ENCODE measurements at regions not wholly inside any gene's neighbourhood (a gene's known extent, or its start where the extent isn't known, plus 50 kb on each side); places are given as distances from the start of the nearest gene placed in this dataset.

DNA sequence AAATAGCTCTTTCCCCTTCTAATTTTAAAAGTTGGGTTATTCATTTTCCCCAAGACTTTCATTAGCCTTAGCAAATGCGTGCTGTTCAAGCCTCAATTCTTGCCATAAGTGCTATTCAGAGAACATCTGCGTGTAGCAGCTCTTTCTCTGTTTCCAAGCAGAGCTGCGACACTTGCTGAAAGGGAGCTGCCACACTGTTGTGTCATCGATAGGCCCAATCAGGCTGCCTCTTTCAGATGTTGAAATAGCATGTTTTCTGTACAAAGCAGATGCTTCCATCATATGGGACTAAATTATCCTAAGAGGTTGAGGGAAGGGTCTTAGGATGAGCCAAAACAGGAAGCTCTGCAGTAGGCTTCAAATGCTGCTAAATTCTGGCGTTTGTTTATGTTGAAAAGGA is 220.9 kb upstream of the CDC14C start:
- DNase-seq (ENCODE audit: low spot score), result no peak

DNA sequence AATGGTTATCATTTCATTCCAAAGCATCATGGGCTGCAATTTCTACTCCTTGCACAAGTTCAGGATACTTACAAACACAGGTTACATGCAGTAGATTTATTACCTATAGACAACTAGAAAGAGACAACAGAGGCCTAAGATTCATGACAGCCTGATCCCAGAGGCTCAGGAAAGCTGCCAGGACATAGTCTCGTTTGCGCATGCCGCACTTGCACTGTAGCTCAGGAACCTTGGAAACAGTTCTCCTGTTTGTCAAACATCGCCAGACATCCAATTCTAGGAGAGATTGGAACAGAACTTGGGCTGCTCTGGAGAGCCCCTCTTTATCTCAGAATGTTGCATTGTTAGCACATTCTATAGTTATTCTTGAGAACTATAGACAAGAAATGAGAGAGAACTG is 216.2 kb upstream of the CDC14C start:
- no peak for DNase-seq (ENCODE audit: low spot score)

DNA sequence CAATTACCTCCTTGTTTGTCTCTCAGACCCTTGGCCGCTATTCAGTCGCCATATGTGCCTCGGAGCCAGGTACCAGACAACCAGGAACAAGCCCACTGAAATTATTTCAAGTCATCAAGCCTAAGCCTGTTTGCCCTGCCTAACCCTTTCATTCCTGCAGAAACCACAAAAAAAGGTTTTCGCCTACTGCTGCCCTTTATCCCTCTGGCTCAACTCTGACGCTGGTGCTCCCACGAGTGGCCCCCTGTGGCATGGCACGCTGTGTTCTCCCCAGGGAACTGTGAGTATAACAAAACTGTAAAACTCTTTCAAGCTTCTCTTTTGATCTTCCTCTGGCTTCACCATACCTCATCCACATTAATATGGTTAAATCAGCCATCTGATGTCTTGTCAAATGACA is 215.7 kb upstream of the CDC14C start:
- no peak for DNase-seq (ENCODE audit: low spot score)

DNA sequence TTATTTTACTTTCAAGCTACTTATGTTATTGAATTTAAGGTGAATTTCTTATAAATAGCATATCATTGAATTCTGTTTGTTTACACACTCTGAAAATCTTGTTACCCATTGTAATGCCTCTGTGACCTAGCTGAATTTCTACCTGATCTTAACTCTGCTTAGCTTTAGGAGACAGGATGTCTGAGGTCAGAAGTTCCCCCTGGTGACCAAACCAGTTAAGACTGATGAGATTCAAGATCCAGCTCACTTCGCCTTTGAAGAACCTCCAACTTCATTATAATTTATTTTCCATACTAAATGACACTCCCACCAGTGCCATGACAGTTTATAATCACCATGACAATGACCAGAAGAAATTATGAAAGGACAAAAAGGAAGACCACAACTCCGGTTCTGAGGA is 213.4 kb upstream of the CDC14C start:
- no peak for DNase-seq (ENCODE audit: low spot score)

DNA sequence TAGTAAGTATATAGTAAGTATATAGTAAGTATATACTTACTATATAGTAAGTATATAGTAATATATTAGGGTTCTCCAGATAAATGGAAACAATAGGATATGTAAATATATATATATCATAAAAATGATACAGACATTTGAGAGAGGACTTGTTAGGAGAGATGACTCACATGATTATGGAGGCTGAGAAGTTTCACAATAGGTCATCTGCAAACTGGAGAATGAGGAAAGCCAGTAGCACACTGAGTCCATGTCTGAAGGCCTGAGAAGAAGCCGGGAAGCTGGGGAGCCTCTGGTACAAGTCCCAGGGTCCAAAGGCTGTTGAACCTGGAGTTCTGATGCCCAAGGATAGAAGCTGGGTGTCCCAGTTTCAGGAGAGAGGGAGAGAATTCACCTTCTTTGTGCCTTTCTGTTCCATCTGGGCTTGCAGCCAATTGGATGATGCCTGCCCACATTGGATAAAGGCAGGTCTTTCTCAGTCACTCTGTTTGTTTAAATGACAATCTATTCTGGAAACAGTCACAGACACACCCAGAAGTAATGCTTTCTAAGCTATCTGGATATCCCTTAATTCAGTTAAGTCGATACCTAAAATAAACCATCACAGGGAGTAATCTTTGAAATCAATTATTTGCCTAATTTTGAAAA is 205.5 kb upstream of the CDC14C start:
- no peak for DNase-seq (ENCODE audit: low spot score)

DNA sequence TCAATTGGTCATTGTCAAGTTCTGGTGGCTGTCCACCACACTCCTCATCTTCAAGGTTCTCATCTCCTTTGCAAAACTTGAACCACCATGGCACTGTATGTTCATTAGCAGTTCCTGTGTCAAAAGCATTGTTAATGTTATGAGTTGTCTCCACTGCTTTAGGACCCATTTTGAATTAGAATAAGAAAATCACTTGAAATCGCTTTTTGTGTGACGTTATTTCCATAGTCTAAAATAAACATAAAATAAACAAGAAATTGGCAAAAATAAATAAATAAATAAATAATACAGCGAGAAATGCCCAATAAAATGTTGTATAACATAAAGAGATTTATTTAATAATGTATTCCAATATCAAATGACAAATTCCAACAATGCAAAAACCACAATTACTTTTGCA is 195.5 kb upstream of the CDC14C start:
- DNase-seq (ENCODE audit: low spot score), result no peak

DNA sequence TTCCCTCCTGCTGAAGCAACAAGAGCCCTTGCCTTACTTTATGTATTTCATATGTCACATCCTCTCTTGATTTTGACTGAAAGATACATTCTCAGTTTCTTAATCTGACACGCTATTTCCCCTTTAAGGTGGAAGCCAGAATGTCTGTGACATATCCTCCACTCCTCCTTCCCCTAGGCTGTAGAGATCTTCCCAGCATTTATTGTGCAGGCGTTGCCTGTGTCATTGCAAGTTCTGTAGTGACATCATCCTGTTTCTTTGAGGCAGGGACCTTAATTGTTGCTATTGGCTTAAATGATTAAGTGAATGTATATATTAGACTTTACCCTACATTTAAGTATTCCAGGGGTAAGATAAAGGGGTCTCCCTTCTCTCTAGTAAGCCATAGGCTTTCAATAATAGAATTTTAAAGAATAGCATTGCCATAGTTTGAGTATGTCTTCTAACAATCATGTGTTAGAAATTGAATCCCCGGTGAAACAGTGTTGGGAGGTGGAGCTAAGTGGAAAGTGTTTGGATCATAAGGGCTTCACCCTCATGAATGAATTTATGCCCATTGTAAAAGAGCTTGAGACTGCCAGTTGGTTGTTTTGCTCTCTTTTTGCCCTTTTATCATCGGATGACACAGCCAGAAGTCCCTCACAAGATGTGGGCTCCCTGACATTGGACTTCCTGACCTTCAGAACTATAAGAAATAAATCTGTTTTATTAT is 189.5 kb upstream of the CDC14C start:
- DNase-seq (ENCODE audit: low spot score), result no peak

DNA sequence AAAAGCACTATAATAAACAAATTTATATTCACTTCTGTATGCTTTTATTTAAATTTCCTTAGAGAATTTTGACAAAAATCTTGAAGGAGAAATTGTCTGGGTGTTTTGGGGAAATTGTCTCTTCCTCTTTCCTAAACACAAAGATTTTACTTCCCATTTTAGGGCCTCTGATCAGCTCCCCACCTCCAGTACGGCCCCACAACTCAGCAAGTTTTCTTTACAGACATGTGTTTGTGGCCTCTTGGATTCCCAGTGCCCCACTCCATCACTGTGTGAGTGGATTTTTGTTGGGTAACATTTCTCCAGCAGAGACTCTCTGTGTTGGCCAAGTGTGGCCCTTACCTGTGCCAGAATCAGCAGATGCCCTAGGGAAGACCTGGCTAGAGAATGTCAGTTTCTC is 182.8 kb upstream of the CDC14C start:
- DNase-seq (ENCODE audit: low spot score), result no peak

DNA sequence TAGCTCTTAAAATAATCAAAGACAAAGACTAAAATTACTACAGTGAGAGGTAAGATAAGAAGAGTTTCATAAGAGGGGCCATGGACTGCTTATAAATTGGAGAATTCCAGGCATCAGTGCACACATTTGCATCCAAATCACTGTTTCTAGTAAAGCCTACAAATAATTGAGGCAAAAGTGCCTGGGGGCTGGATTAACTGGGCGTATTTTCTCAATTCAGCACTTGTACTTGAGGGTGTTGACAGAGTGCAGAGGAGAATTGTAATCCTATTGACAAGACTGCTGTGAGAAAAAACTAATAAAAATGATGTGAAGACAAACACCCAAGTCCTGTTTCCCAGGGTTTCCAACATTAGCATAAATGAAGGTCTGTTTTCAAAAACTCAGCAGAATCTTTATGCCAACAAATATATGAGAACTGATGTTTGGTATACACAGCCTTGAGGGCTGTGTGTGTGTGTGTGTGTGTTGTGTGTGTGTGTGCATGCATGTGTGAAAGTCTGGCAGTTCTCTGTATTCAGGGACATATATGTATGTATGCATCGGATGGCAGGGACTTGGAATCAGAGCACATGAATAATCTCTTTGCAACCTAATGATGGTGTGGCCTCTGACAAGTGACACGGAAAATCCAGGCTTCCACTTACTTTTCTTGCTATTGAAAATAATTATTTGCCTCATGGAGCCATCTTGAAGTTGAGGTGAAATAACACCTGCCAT is 182.1 kb upstream of the CDC14C start:
- DNase-seq (ENCODE audit: low spot score), result no peak

DNA sequence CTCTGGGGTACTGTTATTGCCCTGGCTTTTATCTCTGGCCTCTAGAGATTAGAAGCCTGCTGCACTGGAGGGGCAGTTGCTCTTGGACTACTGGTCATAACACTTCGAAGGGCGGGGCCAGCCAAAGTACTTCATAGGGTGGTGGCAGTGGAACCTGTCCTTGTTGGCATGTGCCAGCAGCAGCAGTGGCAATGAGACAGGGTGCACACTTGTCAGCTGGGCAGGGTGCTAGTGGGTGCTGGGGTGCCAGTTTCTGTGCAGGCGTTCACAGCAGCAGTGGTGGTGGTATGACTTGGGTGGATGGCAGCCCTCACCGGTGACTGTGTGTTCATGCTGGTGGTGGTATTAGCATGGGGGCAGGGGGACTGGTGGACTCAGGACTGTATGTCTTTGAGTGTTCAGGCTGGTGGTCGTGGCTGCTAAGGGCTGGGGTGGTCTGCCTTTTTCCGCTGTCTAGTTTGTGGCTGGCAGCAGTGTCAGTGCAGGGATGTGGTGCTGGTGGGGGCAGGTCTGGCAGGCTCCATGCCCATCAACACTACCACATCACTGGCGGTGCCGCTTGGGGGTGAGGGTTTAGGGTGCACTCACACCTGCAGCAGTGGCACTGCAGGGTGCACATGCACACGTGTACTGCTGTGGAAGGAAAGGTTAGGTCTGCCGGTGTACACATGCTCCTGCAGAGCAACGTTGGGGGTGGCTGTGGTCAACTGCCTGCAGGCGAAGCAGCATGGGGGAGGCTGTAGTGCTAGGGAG is 176.1 kb upstream of the CDC14C start:
- no peak for DNase-seq (ENCODE audit: low spot score)

DNA sequence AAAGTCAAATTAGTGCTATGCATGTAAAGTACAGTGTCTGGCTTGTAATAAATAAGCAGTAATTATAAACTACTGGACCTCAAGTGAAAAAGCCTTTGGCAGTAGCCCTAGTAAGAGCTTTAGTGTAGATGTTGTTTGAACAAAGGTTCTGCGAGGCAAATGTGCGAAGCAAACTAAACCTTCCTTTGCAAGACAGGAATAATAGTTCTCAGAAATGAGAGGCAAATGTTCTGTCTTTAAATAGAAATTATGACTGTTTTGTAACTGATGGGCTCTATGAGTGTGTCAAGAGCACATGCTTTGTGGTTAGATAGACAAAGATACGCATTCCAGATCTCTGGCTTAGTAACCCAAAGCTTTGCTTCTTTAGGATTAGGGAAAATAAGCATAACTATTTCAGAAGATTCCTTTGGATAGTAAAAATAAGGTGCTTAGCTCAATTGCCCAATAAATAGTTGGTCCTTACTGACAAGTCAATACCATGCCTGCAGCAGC is 169.2 kb upstream of the CDC14C start:
- DNase-seq (ENCODE audit: low spot score), result no peak

DNA sequence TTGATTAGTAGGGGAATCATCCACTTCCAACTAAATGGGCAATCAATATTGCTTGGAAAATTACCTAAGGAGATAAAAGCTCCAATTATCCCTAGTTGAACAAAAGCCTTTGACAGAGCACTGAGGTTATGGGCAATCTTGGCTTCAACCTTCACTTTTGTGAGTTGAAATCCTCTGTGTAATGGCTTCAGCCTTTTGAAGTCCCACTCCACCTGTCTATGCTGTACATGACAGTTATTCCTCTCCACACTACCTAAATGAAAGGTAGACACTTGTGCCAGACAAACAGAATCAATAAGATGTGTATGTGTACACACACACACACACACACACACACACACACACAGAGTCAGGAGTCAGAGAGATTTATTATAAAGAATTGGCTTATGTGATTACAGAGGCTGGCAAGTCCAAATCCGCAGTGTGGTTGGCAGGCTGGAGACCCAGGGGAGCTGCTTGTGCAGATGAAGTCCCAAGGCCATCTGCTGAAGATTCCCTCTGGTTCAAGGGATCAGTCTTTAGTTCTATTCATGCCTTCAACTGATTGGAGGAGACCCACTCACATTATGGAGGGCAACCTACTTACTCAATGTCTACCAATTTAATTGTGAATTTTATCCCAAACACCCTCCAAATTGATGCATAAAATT is 164.8 kb upstream of the CDC14C start:
- DNase-seq (ENCODE audit: low spot score), result no peak

DNA sequence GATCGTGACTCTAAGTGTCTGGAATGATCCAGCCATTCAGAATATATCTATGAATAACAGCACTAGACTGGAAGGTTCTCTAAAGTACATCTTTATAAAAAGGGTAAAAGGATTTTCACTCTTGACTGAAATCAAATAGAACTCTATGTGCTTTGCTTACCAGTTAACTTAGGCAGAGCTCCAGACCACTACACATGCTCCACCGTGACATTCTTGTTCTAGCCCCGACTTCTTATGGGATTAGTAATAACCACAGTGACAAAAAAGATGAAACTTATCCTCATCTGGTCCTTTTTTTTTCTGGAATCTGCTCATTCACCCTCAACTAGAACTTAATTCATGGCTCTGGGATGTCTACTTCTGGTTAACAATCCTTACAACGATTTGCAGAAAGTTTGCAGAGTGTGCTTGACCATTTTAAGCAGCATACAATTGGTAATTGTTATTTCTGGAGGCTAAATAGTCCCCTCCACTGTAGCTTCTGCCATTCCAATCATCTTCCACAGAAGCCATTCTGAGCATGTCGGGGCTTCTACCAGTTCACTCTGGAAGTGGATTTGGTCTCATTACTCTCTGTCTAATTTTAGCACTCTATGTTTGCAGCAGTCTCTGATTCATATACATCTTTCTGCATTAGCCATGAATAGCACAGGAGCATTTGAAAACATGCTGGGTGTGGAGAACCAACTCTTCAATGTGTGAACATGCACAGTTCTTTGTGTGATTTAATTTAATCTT is 163.7 kb upstream of the CDC14C start:
- peak; percentile 30 for DNase-seq (ENCODE audit: low spot score)

DNA sequence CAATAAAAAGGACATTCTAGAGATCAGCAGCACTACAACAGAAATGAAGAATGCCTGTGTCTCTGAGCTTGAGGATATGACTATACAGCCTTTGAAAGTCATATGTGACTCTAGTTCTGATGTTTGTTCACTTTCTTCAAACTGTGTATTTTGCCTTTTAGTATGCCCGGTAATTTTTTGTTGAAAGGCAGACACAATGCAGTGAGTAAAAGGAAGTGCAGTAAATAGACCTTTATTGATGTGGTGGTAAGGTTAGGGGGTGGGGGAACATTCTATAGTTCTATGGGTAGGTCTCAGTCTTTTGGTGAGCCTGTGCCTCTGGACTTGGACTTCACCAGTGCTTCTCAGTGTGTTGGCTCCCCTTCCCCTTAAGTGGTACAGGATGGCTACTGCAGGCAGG is 143.5 kb upstream of the CDC14C start:
- DNase-seq (ENCODE audit: low spot score), result no peak

DNA sequence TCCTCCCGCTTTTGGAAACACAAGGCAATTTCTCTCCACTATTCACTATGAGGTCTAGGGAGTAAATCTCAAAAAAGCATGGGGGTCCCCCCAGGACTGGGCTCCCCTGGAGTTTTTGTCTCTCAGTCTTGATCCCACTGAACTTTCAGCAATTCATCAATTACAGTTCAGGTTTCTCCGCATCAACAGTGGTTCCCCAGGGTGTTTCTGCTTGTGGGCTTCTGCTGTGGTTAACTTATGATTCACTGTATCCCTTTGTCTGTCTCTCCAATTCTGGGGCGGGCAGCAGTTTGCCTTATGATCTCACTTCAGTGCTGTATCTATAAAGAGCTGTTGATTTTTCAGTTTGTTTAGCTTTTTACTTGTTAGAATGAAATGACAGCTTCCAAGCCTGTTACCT is 142.6 kb upstream of the CDC14C start:
- peak; percentile 78 for DNase-seq (ENCODE audit: low spot score)

DNA sequence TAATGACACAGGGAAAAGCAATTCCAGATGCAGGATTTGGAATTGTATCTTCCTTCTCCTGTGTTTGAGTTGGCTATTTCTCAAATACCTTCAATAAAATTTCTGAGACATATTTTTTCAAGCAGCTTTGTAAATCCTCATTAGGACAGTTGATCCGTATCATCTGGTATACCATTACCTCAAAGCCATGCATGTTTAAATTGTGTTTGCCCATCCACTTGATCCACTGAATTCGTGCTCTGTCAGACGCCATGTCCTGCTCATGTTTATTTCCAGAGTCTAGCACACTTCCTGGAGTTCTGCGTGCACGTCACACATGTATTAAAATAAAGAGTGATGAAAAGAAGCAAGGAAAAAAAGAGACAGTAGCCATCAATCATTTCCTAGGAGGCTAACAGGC is 141.8 kb upstream of the CDC14C start:
- DNase-seq (ENCODE audit: low spot score), result no peak

DNA sequence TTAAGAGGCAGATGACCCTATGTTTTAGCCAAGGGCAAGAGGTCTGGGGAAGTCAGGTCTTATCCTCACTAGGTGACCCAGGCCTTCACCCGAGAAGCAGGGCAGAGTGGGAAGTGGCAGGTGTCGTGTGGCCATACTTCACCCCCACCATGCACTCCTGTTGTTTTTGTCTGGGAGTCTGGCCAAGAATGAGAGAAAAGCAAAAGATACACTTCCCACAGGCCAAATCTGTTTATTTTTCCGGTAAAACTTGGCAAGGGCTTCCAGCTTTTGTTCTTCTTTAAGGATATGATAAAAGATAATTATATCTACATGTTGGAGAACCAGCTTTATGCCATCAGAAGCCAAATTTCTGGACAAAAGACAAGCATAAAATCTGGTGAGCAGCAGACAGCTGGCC is 137.4 kb upstream of the CDC14C start:
- peak; percentile 42 for DNase-seq (ENCODE audit: low spot score)

DNA sequence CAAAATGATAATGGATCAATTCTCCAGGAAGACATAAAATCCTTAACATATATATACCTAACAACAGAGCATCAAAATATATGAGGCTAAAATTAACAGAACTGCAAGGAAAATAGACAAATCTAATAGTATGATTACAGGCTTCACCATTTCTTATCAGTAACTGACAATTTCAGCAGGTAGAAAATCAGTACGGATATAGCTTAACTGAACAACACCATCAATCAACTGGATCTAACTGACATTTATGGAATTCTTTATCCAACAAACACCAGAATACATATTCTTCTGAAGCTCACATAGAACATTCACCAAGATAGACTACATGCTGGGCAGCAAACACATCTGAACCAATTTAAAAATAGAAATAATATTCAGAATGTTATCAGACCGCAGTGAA is 121.1 kb upstream of the CDC14C start:
- DNase-seq (ENCODE audit: low spot score), result no peak

DNA sequence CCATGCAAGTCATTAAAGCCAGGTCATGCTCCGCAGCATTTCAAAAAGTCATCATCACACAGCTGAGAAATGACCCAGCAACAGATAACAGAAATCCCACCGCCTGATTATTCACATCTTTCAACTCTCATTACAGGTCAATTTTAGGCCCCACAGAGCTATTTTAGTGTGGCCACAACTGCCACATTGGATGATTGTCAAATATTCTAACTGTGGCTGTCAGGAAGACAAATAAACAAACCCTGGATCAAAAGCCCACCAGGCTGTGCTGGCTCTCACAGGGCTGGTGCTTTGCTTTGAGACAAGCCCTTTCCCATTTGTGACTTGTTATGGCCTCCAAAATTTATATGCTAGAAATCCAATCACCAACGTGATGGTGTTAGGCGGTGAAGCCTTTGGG is 117.6 kb upstream of the CDC14C start:
- no peak for DNase-seq (ENCODE audit: low spot score)

DNA sequence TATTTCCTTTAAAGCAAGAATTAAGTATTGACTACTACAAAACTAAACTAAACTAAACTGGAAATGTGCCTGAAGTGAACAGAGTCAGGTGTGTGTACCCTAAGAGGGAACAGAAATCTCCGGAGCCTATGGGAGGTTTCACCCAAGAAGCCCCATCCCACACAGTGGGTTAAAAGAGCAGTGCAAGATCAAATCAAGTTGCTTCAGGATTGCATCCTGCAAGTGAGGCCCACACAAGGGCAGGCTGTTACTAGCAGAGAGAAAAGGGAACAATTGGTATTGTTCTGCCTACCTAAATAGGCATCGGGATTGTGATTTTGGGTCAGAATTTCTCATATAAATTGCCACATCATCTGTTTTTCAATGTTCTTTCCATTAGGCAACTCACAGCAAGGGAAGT is 113.3 kb upstream of the CDC14C start:
- no peak for DNase-seq (ENCODE audit: low spot score)

DNA sequence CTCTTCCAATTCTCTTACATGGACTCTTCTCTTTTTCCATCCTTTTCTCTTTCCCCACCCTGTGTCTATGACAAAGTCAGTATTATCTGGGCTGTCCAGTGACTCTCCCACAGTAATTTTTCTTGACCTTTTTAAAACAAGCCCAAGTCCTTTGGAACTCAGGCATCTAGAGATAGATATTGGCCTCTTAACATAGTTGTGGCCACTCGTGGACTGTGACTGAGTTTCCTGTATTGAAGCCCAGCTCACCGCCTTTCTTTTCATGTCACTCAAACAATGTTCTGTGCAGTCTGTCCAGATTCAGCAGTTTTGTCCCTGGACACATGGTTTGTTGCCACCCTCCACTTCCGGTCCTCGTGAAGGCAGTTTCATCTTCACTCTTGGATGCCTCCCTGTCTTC is 110.9 kb upstream of the CDC14C start:
- DNase-seq (ENCODE audit: low spot score), result no peak

Data from A172 (cell line).